GM18867 (cell line): ENCODE measurements at regions not wholly inside any gene's neighbourhood (a gene's known extent, or its start where the extent isn't known, plus 50 kb on each side); places are given as distances from the start of the nearest gene placed in this dataset.

Source experiments
- ATAC-seq: cut with Tn5 transposase; IDR thresholded peaks from one replicate; pipeline ENCODE4 v1.9.1; 2021; ENCODE audit warnings: mild to moderate bottlenecking, moderate library complexity; ENCODE audit not compliant: unreplicated experiment

DNA sequence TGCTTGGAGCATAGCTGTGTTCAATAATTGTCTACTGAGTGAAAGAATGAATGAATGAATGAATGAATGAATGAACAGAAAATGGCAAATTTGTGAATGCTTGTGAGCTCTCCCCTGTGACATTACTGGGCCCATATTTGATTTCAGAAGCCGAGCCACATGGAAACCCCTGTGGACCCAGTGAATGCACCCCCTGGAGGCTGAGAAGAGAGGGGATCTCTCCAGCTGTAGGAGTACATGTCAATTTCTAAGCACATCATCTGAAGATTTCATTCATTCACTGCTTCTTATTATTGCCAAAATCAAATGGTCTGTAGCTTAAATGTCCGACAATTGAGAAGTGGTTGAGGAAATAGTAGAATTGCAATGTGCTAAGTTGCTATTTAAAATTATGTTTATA lies 58.3 kb upstream of the DOCK1 start:
- no peak for ATAC-seq

GRCh38 chr10:126847666-126848065 lies 57.6 kb upstream of the DOCK1 start:
- no peak for ATAC-seq

- ATAC-seq: no peak
Measured at GRCh38 chr10:126849646-126850045, 55.6 kb upstream of the DOCK1 start.

GRCh38 chr10:126851414-126852108 lies 53.7 kb upstream of the DOCK1 start:
- no peak for ATAC-seq

- no peak for ATAC-seq
Measured at GRCh38 chr10:126854726-126855495, 50.3 kb upstream of the DOCK1 start.
